Endodermal cell (in vitro differentiated cells): ENCODE measurements at regions not wholly inside any gene's neighbourhood (a gene's known extent, or its start where the extent isn't known, plus 50 kb on each side); places are given as distances from the start of the nearest gene placed in this dataset.
A peak's percentile ranks its signal among the peaks of the same experiment; 100 is the strongest.

Experiments
- DNase-seq: peaks from one replicate; pipeline ENCODE4 v3.0.0-alpha.2; 2017
- H3K27ac ChIP-seq: 2 replicates; pipeline ENCODE4 v1.5.1; 2013; ENCODE audit warnings: mild to moderate bottlenecking, low read depth, low read length, moderate library complexity
- H3K27me3 ChIP-seq: 2 replicates; pipeline ENCODE4 v1.6.1; 2013; ENCODE audit warnings: mild to moderate bottlenecking, low read length, moderate library complexity; ENCODE audit not compliant: insufficient read depth, control insufficient read depth, poor library complexity, severe bottlenecking
- H3K36me3 ChIP-seq: 2 replicates; pipeline ENCODE4 v1.7.0; 2013; ENCODE audit warnings: mild to moderate bottlenecking, low read length, moderate library complexity; ENCODE audit not compliant: control insufficient read depth, insufficient read depth
- H3K4me1 ChIP-seq: one replicate; pipeline ENCODE4 v1.7.0; 2013; ENCODE audit warnings: low read length; ENCODE audit not compliant: control insufficient read depth, insufficient read depth
- H3K4me3 ChIP-seq: 2 replicates; pipeline ENCODE4 v1.5.1; 2013; ENCODE audit warnings: mild to moderate bottlenecking, low read length, moderate library complexity
- H3K9ac ChIP-seq: 2 replicates; pipeline ENCODE4 v1.6.1; 2013; ENCODE audit warnings: mild to moderate bottlenecking, low read length, moderate library complexity; ENCODE audit not compliant: poor library complexity, severe bottlenecking; ENCODE audit errors: extremely low read depth
- H3K9me3 ChIP-seq: 2 replicates; pipeline ENCODE4 v1.6.1; 2013; ENCODE audit warnings: mild to moderate bottlenecking, low read length, moderate library complexity; ENCODE audit not compliant: control insufficient read depth
- H3K27ac Mint-ChIP-seq: 2 replicates; pipeline ENCODE4 v1.8.0; 2020; ENCODE audit warnings: mixed read lengths
- H3K27me3 Mint-ChIP-seq: 2 replicates; pipeline ENCODE4 v1.8.0; 2021; ENCODE audit warnings: mild to moderate bottlenecking, mixed read lengths; ENCODE audit not compliant: insufficient read depth
- H3K36me3 Mint-ChIP-seq: 2 replicates; pipeline ENCODE4 v1.8.0; 2020; ENCODE audit warnings: low read depth, mixed read lengths
- H3K4me1 Mint-ChIP-seq: 2 replicates; pipeline ENCODE4 v1.8.0; 2020; ENCODE audit warnings: mixed read lengths
- H3K4me3 Mint-ChIP-seq: 2 replicates; pipeline ENCODE4 v1.8.0; 2020; ENCODE audit warnings: mild to moderate bottlenecking, moderate library complexity, mixed read lengths
- H3K9me3 Mint-ChIP-seq: 2 replicates; pipeline ENCODE4 v1.8.0; 2020; ENCODE audit warnings: mild to moderate bottlenecking, mixed read lengths
- CTCF ChIP-seq: fragments of 200-600 bp; sonication (generic); conservative IDR thresholded peaks from 2 replicates; pipeline ENCODE4 v1.5.0; 2021; ENCODE audit warnings: antibody characterized with exemption, mild to moderate bottlenecking
- WGBS, 2 experiments: methylation state at CpG; one replicate each; pipeline versions ENCODE4 v1.1.5 to v1.1.7; 2013; ENCODE audit warnings: missing lambda C conversion rate in 2 of 2, mixed read lengths in 1 of 2; ENCODE audit not compliant: insufficient coverage in 1 of 2, insufficient read length in 1 of 2; 5-methylcytosine and 5-hydroxymethylcytosine counted together

- Histone ChIP-seq H3K9me3 (no peaks in the 10 kb centered on the region), H3K4me3 (no peak overlapping the region), H3K9ac (no peak overlapping the region), H3K27ac (no peak overlapping the region), H3K36me3 (no peaks in the 10 kb centered on the region), H3K4me1 (no peaks in the 10 kb centered on the region), H3K27me3 (no peaks in the 10 kb centered on the region)
- Mint-ChIP-seq H3K9me3 (no peaks in the 10 kb centered on the region), H3K27me3 (no peaks in the 10 kb centered on the region), H3K36me3 (no peaks in the 10 kb centered on the region), H3K4me1 (no peaks in the 10 kb centered on the region), H3K27ac (no peak overlapping the region), H3K4me3 (no peak overlapping the region)
- DNase-seq, result no peak
- TF ChIP-seq CTCF, result no peak
- WGBS, 2 experiments, result 85 to 87% methylated on average over 8 to 9 of the region's 9 CpGs
Observed at GRCh38 chr18:77851802-77852201, 602.2 kb downstream of the GALR1 start.

- H3K4me1 Mint-ChIP-seq, result peaks cover 8% of the 10 kb centered on the region
- no peaks in the 10 kb centered on the region for H3K9me3 Mint-ChIP-seq
- Histone ChIP-seq H3K4me1 (no peaks in the 10 kb centered on the region), H3K9ac (no peak overlapping the region), H3K36me3 (no peaks in the 10 kb centered on the region), H3K4me3 (no peak overlapping the region), H3K27me3 (no peaks in the 10 kb centered on the region), H3K27ac (no peak overlapping the region), H3K9me3 (no peaks in the 10 kb centered on the region)
- H3K27ac Mint-ChIP-seq, result no peak overlapping the region
- WGBS, 2 experiments, result 83 to 93% methylated on average over 9 to 12 of the region's 12 CpGs
- DNase-seq, result no peak
- no peak overlapping the region for H3K4me3 Mint-ChIP-seq
- no peaks in the 10 kb centered on the region for H3K36me3 Mint-ChIP-seq
- no peak for TF ChIP-seq CTCF
- H3K27me3 Mint-ChIP-seq, result no peaks in the 10 kb centered on the region
Observed at GRCh38 chr18:77853859-77854258, 604.2 kb downstream of the GALR1 start.

- peaks cover 8% of the 10 kb centered on the region for H3K4me1 Mint-ChIP-seq
- no peaks in the 10 kb centered on the region for H3K9me3 Mint-ChIP-seq
- Histone ChIP-seq H3K27me3 (no peaks in the 10 kb centered on the region), H3K27ac (peak overlapping the region; percentile 12), H3K4me1 (no peaks in the 10 kb centered on the region), H3K9ac (no peak overlapping the region), H3K9me3 (no peaks in the 10 kb centered on the region), H3K4me3 (no peak overlapping the region), H3K36me3 (no peaks in the 10 kb centered on the region)
- H3K4me3 Mint-ChIP-seq, result no peak overlapping the region
- no peak for TF ChIP-seq CTCF
- no peaks in the 10 kb centered on the region for H3K36me3 Mint-ChIP-seq
- H3K27me3 Mint-ChIP-seq, result no peaks in the 10 kb centered on the region
- no peak overlapping the region for H3K27ac Mint-ChIP-seq
- 64 to 83% methylated on average over 4 to 9 of the region's 9 CpGs for WGBS, 2 experiments
- DNase-seq, result no peak
Observed at GRCh38 chr18:77857678-77858655, 608.3 kb downstream of the GALR1 start.
